GM19324 (cell line): ENCODE measurements at regions not wholly inside any gene's neighbourhood (a gene's known extent, or its start where the extent isn't known, plus 50 kb on each side); places are given as distances from the start of the nearest gene placed in this dataset.
"Not testable (repeated sequence)": the region's sequence is repeated elsewhere in the genome, so short reads cannot be mapped to it uniquely, and the experiment has no call there.

Experiments
- ATAC-seq: cut with Tn5 transposase; IDR thresholded peaks from one replicate; pipeline ENCODE4 v1.9.1; 2021; ENCODE audit warnings: mild to moderate bottlenecking, moderate library complexity; ENCODE audit not compliant: unreplicated experiment, low FRiP score

DNA sequence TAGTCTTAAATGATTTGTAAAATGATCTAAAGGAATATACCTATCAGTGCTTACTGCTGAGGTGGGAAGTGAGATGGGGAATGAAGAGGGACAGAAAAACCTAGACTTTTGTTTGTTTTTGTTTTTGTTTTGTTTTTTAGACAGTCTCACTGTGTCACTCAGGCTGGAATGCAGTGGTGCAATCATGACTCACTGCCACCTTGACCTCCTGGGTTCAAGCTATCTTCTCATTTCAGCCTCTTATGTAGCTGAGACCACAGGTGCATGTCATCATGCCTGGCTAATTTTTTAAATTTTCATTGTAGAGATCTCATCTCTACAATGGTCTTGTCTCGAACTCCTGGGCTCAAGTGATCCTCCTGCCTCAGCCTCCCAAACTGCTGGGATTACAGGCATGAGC, 116.4 kb upstream of the SEM1 start:
- no peak for ATAC-seq

- no peak for ATAC-seq
Observed at GRCh38 chr7:96827701-96828100, 118.1 kb upstream of the SEM1 start.

GRCh38 chr7:96829121-96829520, 119.5 kb upstream of the SEM1 start:
- not testable (repeated sequence) for ATAC-seq

- no peak for ATAC-seq
Observed at GRCh38 chr7:96831446-96831845, 121.8 kb upstream of the SEM1 start.

- no peak for ATAC-seq
Observed at GRCh38 chr7:96832092-96832662, 122.5 kb upstream of the SEM1 start.

DNA sequence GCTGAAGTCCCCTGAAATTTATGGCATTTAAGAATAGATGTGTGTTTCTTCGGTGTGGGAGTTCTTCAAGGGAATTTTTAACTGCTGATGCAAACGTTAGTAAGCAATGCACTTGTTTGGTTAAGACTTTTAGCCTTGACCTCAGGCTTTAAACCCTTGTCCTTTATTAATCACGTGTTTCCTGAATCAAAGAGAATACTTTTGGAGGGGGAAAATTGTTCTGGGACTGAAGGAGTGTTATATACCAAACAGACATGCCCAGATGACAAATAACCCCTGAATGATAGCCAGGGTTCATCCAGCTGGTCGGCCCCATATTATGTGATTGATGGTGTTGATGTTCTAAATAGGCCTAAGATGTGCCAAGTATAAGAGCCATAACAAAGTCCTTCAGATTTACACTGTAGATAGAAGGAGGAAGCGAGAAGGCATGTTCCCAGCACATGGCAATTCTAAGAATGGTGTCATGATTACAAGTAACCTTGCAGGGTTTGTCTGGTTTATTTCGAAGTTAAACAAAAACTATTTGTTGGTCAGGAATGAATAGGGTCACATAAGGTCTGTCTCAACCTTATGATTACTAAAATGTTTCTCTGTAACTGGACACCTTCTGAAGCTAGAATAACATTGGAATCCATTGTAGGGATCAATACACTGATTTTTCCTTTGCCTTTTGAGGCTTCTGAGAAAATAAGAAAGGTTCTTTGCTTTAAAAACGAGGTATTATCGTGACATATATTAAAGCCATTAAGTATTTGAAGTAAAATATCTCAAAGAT, 124.2 kb upstream of the SEM1 start:
- ATAC-seq: no peak

- no peak for ATAC-seq
Observed at GRCh38 chr7:96836456-96836855, 126.8 kb upstream of the SEM1 start.

DNA sequence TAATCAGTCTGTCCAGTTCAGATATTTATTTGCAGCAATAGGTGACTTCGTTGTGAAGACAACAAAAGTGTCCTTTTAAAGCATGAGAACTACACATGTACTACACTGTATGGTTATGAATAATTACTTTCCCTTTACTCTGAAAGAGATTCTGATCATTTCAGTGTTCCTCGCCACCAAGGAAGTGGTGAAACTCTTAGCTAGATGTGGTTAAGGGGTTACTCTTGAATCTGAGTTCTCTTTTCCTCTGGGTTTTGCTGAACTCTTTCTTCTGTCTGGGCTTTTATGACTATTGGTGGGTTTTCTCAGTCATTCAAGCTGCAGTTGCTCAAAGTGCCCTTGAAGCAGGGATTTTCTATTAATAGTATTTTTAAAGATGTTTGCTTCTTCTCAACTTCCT, 127.9 kb upstream of the SEM1 start:
- peak; percentile 80 for ATAC-seq

DNA sequence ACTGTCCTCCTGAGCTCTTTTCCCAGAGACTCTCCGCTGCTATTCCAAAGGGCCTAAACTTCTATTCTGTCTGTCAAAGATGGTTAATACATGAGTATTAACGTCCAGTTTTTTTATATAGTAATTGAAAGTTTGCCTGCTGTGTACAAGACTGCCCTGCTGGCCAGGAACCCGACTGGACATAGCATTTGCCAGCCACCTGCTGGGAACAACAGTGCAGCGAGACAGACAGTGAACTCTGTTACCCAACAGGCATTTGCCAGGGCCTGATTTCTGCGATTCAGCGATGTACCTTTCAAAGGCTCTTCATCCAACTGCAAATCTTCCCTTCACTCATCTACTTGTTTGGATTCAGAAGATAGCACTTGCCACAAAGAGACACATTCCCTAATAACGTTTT, 128.8 kb upstream of the SEM1 start:
- ATAC-seq: no peak

DNA sequence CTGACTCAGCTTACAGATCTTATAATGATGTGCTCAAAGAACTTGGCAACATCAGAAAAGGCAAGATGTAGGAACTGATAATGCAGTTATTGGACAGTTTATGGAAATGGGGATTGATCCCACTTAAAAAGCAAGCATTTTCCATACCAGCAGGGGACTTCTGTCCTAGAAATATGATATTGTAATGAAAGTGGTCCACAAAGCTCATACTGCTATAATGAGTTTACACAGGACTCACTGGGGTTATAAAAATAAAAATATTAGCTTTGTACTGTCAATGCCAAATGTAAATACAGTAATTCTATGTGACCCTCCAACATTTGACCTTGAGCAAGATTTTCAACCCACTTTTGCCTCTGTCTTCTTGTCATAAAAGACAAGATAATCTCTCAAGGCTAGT, 145.5 kb upstream of the SEM1 start:
- no peak for ATAC-seq

DNA sequence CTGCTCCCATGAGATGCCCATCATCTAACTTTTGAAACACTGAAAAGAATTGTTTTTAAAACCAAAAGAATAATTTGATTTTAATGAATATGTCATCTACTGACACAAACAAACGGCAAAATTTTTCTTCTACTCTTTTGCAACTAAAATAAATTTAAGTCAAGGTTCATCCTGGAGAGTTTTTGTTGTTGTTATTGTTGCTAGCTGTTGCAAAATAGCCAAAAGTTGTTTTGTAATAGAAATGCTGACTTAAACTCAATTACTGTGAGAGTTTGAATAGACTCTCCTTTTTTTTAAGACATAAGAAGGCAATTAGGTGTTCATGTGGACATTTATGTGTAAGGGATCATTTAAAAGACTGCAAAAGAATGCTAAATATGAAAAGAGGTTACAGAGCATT, 146.0 kb upstream of the SEM1 start:
- ATAC-seq: no peak

DNA sequence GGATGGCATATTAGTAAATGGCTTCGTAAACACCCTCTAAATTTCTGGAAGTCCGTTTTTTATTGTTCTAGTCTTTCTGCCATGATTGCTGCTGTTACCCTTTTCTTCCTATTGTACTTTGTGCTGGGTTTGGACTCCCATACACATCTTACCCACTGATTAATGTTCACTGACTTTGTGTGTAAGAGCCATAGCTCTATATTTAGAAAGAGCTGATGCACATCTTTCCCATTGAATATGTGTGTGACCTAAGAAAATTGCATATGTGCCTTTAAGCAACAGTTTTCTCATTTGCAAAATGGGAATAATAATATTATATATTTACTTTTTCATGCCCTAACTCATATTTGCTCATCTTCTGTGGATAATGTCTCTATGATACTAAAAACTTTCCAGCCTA, 135.8 kb upstream of the DLX6 start:
- no peak for ATAC-seq

GRCh38 chr7:96870185-96870584, 135.2 kb upstream of the DLX6 start:
- no peak for ATAC-seq

DNA sequence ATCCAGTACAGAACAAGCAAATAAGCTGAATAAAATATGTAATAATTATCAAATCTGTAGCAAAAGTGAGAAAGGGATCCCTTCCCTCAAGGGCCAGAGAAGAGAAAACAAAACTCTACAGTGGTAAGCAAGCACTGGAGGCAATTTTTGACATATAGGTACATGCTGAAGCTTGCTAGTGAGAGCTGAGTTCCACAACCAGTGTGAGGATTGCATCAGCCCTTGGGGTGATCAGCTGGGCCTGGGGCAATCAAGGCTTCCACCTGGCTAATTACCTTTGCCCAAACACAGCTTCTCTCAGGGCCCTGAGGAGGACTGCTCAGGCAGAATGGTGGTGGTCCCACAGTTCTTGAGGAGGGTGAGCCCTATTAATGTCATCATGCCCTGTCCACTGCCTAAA, 134.4 kb upstream of the DLX6 start:
- ATAC-seq: no peak

GRCh38 chr7:96887426-96887825, 117.9 kb upstream of the DLX6 start:
- ATAC-seq: no peak

GRCh38 chr7:96899108-96899507, 106.2 kb upstream of the DLX6 start:
- ATAC-seq: no peak

GRCh38 chr7:96901822-96902445, 103.4 kb upstream of the DLX6 start:
- ATAC-seq: no peak

DNA sequence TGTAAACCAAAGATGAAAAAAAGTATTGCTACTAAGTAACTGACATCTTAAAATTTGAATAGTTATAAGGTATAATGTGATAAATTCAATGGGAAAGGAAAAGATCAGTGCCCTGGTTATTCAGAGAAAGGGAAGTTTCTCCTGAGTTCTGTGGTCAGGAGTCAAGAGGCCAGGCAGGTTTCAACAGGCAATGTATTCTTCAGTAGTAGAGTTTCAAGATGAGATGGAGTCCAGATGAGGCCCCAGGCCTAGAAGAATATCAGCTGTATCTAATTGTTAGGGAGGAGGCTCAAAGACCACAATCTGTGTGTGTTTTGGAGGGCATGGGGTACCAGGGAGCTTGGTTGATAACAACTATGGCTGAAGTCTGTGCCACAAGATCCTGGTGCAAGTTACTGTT, 101.4 kb upstream of the DLX6 start:
- ATAC-seq: no peak

DNA sequence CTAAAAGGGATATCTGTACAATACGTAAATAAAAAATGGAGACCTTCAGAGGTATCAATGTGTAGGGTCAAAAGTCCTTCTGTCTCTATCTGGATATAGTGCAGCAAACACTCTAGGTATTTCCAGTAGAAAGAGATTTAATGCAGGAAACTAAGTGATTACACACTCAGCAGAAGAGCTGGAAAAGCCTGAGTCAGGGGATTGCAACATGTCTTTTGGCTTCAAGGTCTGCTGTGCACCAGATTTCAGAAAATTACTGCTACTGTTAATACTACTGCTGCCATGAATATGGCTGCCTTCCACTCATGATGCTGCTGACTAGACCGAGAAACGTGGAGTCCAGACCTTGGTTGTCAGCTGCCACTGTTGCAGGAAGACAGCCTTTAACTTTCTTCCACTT, 94.9 kb upstream of the DLX6 start:
- no peak for ATAC-seq

- ATAC-seq: no peak
Observed at GRCh38 chr7:96915029-96915428, 90.3 kb upstream of the DLX6 start.

DNA sequence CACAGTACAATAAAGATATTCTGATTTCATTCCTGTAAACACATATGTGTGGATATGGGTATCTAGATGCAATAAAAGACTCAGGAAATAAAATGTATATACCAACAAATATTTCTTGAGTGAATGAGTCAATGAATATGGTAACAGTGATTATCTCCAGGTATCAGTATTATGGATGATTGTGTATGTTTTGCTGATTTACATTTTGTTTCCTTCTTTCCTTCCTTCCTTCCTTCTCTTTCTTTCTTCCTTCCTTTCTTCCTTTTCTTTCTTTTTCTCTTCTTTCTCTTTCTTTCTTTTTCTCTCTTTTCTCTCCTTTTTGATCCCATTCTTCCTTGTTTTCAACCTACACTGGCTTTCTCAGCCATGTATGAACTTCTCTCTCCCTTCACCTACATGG, 85.3 kb upstream of the DLX6 start:
- no peak for ATAC-seq

DNA sequence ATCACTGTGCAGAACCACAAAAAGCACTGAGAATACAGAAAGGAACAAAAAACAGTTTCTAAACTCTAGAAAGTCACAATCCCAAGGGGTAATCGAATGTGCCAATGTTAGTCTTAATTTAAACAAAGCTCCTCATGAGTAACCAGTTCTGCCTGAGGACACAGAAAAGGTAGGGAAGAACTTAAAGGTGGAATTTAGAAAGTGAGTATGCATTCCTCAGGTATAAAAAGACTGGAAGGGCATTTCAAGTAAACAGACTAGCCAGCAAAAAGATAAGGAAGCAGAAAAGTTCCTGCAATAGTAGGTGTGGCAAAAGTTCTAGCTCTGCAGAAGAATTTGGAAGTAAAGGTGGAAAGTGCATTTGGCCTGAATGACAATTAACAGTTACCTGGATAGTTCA, 84.6 kb upstream of the DLX6 start:
- ATAC-seq: no peak
